Bronchial epithelial cell (primary cell): ENCODE measurements at regions not wholly inside any gene's neighbourhood (a gene's known extent, or its start where the extent isn't known, plus 50 kb on each side); places are given as distances from the start of the nearest gene placed in this dataset.
A peak's percentile ranks its signal among the peaks of the same experiment; 100 is the strongest.

Experiments used
- DNase-seq: peaks from one replicate; pipeline ENCODE4 v3.0.0-alpha.2; 2010; ENCODE audit warnings: low read depth
- FAIRE-seq: peaks from 2 replicates; lab custom pipeline; 2011; peaks lifted over from hg19 to GRCh38; lab: Jason Lieb, UNC
- H3K27me3 ChIP-seq: 2 replicates; pipeline ENCODE4 v1.5.1; 2011; ENCODE audit warnings: low read length; ENCODE audit not compliant: control insufficient read depth, insufficient read depth
- H3K36me3 ChIP-seq: 2 replicates; pipeline ENCODE4 v1.5.1; 2011; ENCODE audit warnings: low read length; ENCODE audit not compliant: control insufficient read depth, insufficient read depth
- H3K4me3 ChIP-seq: 2 replicates; pipeline ENCODE4 v1.5.1; 2011; ENCODE audit warnings: mild to moderate bottlenecking, low read depth, low read length, control low read depth
- CTCF ChIP-seq: IDR thresholded peaks from 2 replicates; pipeline ENCODE4 v1.5.1; 2011; ENCODE audit warnings: mild to moderate bottlenecking, moderate library complexity, low read length, control low read depth, inconsistent platforms; ENCODE audit not compliant: insufficient read depth, severe bottlenecking

DNA sequence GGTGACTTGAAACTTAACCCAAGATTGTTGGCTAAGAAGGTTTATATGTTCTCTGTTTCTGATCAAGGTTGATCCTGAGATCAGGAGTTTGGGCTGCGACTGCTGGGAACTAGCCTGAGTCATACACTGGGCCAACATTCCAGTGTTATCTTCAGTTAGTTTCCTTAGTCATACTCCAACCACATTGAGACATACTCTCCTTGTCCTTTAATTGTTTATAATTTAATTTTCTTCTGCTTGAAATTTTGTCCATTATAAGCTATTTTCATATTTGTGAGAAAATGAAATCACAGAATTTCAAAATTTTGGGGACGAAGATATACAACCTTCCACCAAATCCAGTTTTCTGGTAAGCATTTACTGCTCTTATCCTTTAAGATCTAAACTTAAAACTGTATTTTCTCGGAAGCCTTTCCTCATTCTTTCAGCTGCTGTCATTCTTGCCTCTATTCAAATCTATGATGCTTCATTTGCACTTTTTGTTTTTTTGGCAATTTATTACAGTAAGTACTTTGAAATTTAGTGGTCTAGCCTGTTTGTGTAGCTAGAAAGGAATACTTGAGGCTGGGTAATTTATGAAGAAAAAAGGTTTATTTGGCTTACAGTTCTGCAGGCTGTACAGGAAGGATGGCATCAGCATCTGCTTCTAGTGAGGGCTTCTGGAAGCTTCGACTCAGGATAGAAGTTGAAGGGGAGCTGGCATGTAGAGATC is 63.4 kb upstream of the POT1 start:
- H3K36me3 ChIP-seq = no peaks in the 10 kb centered on the region
- DNase-seq = peak; percentile 88
- TF ChIP-seq CTCF = no peak
- no peak overlapping the region for H3K4me3 ChIP-seq
- peak; percentile 50 for FAIRE-seq
- H3K27me3 ChIP-seq = no peaks in the 10 kb centered on the region

DNA sequence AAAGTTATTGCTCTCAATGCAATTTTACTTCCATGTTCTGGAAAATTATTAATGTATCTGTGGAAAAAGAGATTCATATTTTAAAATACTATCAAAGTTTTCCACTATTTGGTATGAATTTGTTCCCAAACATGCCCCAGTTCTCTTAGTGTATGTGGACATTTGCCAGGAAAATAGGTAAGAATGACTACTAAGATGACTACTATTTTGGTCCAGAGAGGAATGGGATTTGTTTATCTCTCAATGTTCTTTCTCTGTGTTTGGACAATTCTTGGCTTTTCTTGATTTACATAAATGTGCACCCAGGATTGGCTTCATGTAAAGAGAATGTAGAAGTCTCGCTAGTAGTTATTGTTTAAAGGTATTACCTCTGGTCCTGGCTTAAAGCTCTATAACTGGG is 60.3 kb upstream of the POT1 start:
- DNase-seq = no peak
- no peak for TF ChIP-seq CTCF
- no peak overlapping the region for H3K4me3 ChIP-seq
- no peaks in the 10 kb centered on the region for H3K27me3 ChIP-seq
- FAIRE-seq = no peak
- H3K36me3 ChIP-seq = no peaks in the 10 kb centered on the region
